Stimulated activated CD4-positive, alpha-beta T cell treated with anti-CD3 and anti-CD28 coated beads, Interleukin-1b, Interleukin-23, amount 100 ng/mL, for 24 hours (primary cell): ENCODE measurements at regions not wholly inside any gene's neighbourhood (a gene's known extent, or its start where the extent isn't known, plus 50 kb on each side); places are given as distances from the start of the nearest gene placed in this dataset.

ENCODE experiments used
- DNase-seq, 4 experiments: peaks; one replicate each; pipeline ENCODE4 v3.0.0-alpha.2; 2020; ENCODE audit warnings: low read depth in 4 of 4, low spot score in 1 of 4

GRCh38 chrX:15985937-15986336 is 131.3 kb upstream of the AP1S2 start:
- DNase-seq = peak in 2 of 4 experiments; percentile 1 to 14

- no peak for DNase-seq
Measured at GRCh38 chrX:15983034-15983433, 128.4 kb upstream of the AP1S2 start.

GRCh38 chrX:15977644-15978043 is 123.0 kb upstream of the AP1S2 start:
- DNase-seq = no peak

- no peak for DNase-seq
Measured at GRCh38 chrX:15976396-15976795, 121.8 kb upstream of the AP1S2 start.

DNA sequence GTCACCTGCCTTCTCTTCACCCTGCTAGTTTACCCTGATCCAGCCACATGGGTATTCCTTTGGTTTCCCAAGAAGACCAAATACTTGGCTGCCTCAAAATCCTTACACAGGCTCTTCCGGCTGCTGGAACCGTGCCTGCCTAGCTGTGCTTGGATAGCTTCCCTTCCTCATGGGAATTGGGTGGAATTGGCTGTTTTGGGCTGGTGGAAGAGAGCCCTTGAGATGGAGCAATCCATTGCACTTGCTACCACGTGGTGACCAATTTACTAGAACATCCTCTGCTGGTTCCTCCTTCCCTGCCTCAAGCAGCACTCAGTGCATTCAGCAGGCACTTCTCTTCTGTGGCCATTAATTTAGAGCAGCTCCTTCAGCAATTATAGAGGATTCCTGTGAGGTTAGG is 119.3 kb upstream of the AP1S2 start:
- no peak for DNase-seq

GRCh38 chrX:15973299-15973698 is 118.7 kb upstream of the AP1S2 start:
- peak in 1 of 4 experiments; percentile 0 for DNase-seq

GRCh38 chrX:15971696-15972095 is 117.1 kb upstream of the AP1S2 start:
- no peak for DNase-seq

DNA sequence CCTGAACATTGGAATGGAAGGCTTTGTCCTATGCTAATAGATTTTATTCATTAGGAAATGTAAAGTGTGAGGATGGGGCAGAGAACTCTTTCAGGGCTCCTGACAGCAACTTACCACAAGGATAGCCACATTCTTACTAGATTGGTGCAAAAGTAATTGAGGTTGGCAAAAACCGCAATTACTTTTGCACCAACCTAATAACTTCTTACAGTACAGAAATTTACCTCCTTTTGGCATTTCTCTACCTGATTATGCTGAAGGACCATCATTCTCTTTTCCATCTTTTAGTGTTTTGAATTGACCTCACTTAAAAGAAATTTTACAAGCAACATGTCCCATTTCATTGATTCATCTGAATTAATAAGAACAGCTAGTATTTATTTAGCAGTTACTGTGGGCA is 109.2 kb upstream of the AP1S2 start:
- DNase-seq = no peak

GRCh38 chrX:15960237-15960636 is 105.6 kb upstream of the AP1S2 start:
- no peak for DNase-seq

GRCh38 chrX:15956681-15957080 is 102.1 kb upstream of the AP1S2 start:
- no peak for DNase-seq

- DNase-seq = no peak
Measured at GRCh38 chrX:15953801-15954200, 99.2 kb upstream of the AP1S2 start.

DNA sequence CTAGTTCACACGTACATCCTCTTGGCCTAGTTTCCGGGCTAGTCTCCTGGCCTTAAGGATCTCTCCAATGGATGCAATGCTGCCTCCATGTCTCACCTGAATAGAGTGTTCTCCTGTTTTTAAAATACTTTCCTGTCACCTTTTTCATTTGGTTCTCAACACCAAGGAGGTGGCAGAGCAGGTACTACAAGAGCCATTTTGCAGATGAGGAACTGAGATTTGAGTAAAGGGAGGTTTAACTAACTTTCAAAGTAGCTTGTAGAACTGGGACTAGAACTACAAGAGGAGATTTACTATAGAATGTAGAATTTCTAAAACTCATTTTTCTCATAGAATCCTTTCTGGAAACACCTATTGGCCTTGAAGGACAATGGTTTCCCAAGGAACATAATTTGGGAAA is 97.6 kb upstream of the AP1S2 start:
- no peak for DNase-seq

DNA sequence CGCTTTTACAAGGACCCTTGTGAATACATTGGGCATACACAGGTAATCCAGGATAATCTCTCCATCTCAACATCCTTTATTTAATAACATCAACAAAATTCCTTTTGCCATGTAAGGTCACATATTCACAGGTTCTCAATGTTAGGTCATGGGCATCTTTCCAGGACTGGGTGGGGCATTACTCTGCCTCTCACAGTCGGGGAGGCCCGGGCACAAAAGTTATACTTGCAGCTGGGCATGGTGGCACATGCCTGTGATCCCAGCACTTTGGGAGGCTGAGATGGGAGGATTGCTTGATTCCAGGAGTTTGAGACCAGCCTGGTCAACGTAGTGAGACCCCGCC is 93.7 kb upstream of the AP1S2 start:
- no peak for DNase-seq

- no peak for DNase-seq
Measured at GRCh38 chrX:15947648-15948317, 93.2 kb upstream of the AP1S2 start.

DNA sequence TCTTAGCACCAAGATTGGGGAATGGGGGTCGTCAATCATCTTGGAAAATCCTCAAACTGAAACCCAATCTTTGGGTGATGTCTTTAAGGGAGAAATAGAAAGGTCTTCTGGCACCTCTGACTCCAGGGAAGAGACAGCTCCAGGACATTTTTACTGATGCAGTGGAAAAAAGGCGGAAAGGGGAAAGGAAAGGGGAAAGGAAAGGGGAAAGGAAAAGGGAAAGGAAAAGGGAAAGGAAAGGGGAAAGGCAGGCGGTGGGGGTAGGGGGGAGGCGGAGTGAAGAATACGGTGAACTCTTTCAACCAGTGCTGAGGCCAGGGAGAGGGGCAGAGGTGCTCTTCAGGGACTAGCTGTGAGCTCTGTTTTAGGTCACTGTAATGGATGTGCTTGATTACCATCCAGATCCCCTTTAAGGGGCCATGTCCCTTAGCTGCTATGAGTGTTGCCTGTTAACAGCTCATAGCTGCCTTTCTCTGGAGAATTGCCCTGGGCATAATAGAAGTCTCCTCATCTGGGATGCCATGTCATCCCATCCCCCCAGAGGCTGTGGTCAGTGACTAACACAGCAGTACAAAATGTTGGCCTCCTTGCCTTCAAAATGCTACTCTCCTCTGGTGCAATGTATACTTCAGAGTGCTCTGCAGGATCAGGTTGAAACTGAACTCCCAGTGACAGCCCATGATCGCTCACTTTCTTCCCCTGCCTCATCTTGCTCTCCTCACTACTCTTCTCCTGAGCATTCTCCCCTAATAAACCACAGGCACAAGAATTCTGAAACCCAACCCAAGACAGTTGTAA is 92.4 kb upstream of the AP1S2 start:
- no peak for DNase-seq

DNA sequence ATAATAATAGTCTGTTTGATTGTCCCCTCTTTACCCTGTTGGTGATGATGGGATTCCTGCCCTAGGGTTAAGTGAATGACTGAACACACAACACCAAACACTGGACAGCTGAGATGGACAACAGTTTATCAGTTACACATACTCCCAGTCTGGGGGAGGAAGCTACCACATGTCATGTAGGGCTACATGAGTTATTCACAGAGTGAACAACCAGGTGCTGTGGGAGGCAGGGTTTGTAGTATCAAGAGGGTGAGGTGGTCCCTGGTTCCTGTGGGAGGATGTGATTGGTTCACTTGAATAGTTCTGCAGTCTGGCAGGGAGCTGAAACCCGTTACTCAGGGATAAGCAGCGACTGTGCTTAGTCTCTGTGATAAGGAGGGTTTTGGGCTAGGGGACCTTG is 88.8 kb upstream of the AP1S2 start:
- DNase-seq = no peak

GRCh38 chrX:15942307-15942706 is 87.7 kb upstream of the AP1S2 start:
- no peak for DNase-seq

- DNase-seq = no peak
Measured at GRCh38 chrX:15939737-15940136, 85.1 kb upstream of the AP1S2 start.

- DNase-seq = no peak
Measured at GRCh38 chrX:15938072-15938471, 83.5 kb upstream of the AP1S2 start.

- DNase-seq = no peak
Measured at GRCh38 chrX:15931362-15931761, 76.7 kb upstream of the AP1S2 start.

DNA sequence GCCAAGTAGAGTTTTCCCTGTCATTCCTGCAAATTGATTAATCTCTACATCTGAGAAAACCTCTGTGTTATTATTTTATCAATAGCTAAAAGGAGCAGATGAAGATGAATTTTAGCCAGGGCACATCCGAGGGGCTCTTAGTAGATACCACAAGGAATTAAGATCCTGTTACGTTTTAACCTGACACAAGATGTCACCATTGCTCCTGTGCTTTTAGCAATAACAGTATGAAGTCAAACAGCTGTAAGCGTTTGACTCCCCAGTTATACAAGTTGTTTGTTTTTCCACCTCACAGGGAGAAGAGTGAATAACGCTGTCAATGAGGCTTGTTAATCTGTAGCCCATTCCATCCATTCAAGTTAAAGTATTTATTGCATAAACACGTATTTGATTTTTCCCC is 76.0 kb upstream of the AP1S2 start:
- no peak for DNase-seq

GRCh38 chrX:15929194-15929593 is 74.6 kb upstream of the AP1S2 start:
- no peak for DNase-seq

- DNase-seq = no peak
Measured at GRCh38 chrX:15926622-15927021, 72.0 kb upstream of the AP1S2 start.
